GM10266 (cell line): ENCODE measurements at regions not wholly inside any gene's neighbourhood (a gene's known extent, or its start where the extent isn't known, plus 50 kb on each side); places are given as distances from the start of the nearest gene placed in this dataset.

Experiments
- DNase-seq: peaks from one replicate; pipeline ENCODE4 v3.0.0; 2012; ENCODE audit errors: extremely low spot score
- CTCF ChIP-seq: IDR thresholded peaks from 2 replicates; pipeline ENCODE4 v1.5.1; 2012; ENCODE audit warnings: mild to moderate bottlenecking, low read depth; ENCODE audit not compliant: control insufficient read depth, insufficient read depth; ENCODE audit errors: missing control alignments

GRCh38 chr1:222079566-222079965, 337.7 kb upstream of the DUSP10 start:
- no peak for DNase-seq
- TF ChIP-seq CTCF, result no peak

GRCh38 chr1:222077206-222077605, 335.3 kb upstream of the DUSP10 start:
- DNase-seq, result no peak
- TF ChIP-seq CTCF, result no peak

- no peak for TF ChIP-seq CTCF
- no peak for DNase-seq
Observed at GRCh38 chr1:222074317-222074716, 332.4 kb upstream of the DUSP10 start.

- no peak for DNase-seq
- no peak for TF ChIP-seq CTCF
Observed at GRCh38 chr1:222073307-222073995, 331.6 kb upstream of the DUSP10 start.

GRCh38 chr1:222071387-222071786, 329.5 kb upstream of the DUSP10 start:
- no peak for DNase-seq
- no peak for TF ChIP-seq CTCF

- no peak for DNase-seq
- no peak for TF ChIP-seq CTCF
Observed at GRCh38 chr1:222068937-222069336, 327.0 kb upstream of the DUSP10 start.

GRCh38 chr1:222068101-222068500, 326.2 kb upstream of the DUSP10 start:
- no peak for DNase-seq
- no peak for TF ChIP-seq CTCF
